ENCODE measurements at regions not wholly inside any gene's neighbourhood (a gene's known extent, or its start where the extent isn't known, plus 50 kb on each side); places are given as distances from the start of the nearest gene placed in this dataset.

- DNase-seq (ENCODE audit: low spot score) = no peak
- in situ Hi-C loops (cut with HindIII; ENCODE audit: low sequenced_read_pairs) = no loop called here
Observed at GRCh38 chr13:106314417-106314816, 221.0 kb downstream of the EFNB2 start.

DNA sequence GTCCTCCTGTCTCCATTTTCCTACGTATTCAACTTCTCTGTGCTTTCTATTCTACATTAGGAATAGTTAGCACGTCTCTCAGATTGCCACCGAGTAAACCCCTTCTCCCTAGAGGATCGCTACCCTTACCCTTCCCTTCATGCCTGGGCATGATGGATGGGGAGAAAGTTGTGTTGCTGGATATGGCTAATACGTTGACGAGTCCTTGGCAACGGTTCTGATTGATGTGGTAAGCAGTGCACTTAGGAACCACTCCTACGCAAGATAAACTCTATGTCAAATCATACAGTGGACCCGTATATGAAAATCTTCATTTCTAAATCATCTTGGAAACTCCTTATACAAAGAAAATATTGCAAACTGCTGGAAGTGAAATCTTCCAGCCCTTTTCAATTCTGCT lies 224.5 kb downstream of the EFNB2 start:
- in situ Hi-C loops (cut with HindIII; ENCODE audit: low sequenced_read_pairs) = no loop called here
- DNase-seq (ENCODE audit: low spot score) = no peak

DNA sequence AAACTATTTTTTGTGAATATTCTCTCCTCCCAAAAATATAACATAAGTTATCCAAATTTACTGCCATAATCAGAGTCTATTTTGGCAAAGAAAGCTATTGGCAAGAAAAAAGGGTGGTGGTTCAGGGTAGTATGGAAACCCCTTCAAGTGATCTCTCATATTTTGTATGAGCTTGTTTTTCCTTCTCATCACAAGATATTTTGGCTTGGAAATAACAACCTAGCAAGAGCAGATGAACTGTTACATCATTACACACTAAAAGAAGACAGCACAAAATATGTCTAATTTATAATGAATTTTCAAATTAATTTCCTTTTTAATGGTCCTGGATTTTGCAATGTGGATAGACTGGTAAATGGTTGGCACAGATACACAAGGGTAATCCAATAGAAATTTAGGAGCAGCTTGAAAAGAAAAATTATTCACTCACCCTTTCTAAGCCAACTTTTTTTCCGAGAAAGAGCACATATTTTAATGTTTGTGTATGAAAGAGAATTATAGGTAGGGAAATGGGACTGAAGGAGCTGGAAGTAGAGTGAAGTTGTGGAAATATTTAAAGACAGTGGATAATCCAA lies 225.1 kb downstream of the EFNB2 start:
- DNase-seq (ENCODE audit: low spot score) = no peak

GRCh38 chr13:106306748-106307277 lies 228.6 kb downstream of the EFNB2 start:
- in situ Hi-C loops (cut with HindIII; ENCODE audit: low sequenced_read_pairs) = no loop called here
- no peak for DNase-seq (ENCODE audit: low spot score)

More for the DNA sequence above, 225.1 kb downstream of the EFNB2 start:
- in situ Hi-C loops (cut with HindIII; ENCODE audit: low sequenced_read_pairs) = no loop called here

GRCh38 chr13:106302843-106303242 lies 232.6 kb downstream of the EFNB2 start:
- in situ Hi-C loops (cut with HindIII; ENCODE audit: low sequenced_read_pairs) = no loop called here
- no peak for DNase-seq (ENCODE audit: low spot score)

GRCh38 chr13:106302011-106302410 lies 233.5 kb downstream of the EFNB2 start:
- in situ Hi-C loops (cut with HindIII; ENCODE audit: low sequenced_read_pairs) = no loop called here
- no peak for DNase-seq (ENCODE audit: low spot score)

GRCh38 chr13:106299621-106300020 lies 235.8 kb downstream of the EFNB2 start:
- DNase-seq (ENCODE audit: low spot score) = no peak
- in situ Hi-C loops (cut with HindIII; ENCODE audit: low sequenced_read_pairs) = no loop called here

GRCh38 chr13:106297283-106297682 lies 238.2 kb downstream of the EFNB2 start:
- in situ Hi-C loops (cut with HindIII; ENCODE audit: low sequenced_read_pairs) = no loop called here
- DNase-seq (ENCODE audit: low spot score) = no peak

DNA sequence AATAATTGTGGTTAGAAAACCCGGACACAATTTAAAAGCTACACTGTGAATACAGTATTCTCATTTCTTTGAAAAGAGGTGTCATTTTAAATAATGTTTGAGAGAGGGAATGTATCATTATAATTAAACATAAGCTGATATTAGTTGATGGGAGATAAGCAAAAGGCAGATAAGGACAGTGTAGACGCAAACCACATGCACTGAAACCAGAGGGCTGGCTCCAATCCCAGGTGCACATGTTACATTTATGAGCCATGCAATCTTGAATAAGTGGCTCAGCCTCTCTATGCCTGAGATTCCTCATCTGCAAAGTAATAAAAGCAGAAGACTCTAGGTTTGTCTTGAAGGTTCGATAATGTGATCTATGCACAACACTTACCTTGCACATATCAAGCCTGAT lies 238.7 kb downstream of the EFNB2 start:
- DNase-seq (ENCODE audit: low spot score) = no peak
- in situ Hi-C loops (cut with HindIII; ENCODE audit: low sequenced_read_pairs) = no loop called here

GRCh38 chr13:106295971-106296370 lies 239.5 kb downstream of the EFNB2 start:
- no peak for DNase-seq (ENCODE audit: low spot score)
- in situ Hi-C loops (cut with HindIII; ENCODE audit: low sequenced_read_pairs) = no loop called here

DNA sequence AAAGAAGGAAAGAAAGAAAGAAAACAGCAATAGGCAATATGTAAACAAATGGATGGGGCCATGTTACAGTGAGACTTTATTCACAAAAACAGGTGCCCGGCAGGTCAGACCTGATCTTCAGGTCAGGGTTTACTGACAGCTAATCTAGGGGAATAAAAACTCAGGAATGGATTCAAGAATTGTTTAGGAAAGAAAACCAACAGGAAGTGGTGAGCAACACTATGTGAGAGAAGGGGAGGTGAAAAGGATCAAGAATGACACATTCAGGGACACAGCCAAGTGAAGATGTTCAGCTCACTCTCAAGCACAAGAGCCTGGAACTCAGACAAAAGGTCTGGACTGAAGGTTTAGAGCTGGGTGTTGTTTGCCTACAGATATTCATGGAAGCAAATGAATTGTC lies 244.5 kb downstream of the EFNB2 start:
- DNase-seq (ENCODE audit: low spot score) = no peak
- in situ Hi-C loops (cut with HindIII; ENCODE audit: low sequenced_read_pairs) = no loop called here

DNA sequence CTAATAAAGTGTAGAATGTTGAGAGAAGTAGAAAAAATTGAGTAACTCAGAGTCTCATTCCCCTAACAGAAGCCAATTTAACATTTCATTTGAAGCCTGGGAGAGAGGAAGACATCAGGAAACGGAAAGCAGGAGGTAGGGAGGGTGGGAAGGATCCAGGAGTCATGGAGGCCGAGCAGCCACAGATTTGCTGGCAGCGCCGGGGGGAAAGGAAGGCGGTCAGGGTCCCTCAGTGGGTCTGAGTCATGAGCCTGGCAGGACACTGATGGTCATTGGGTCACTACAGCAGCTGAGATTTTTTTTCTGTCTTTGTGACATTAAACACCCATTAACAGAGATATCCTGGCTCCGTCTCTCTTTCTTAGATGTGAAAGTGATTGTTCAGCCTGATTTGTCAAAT lies 248.1 kb downstream of the EFNB2 start:
- no peak for DNase-seq (ENCODE audit: low spot score)
- in situ Hi-C loops (cut with HindIII; ENCODE audit: low sequenced_read_pairs) = no loop called here

DNA sequence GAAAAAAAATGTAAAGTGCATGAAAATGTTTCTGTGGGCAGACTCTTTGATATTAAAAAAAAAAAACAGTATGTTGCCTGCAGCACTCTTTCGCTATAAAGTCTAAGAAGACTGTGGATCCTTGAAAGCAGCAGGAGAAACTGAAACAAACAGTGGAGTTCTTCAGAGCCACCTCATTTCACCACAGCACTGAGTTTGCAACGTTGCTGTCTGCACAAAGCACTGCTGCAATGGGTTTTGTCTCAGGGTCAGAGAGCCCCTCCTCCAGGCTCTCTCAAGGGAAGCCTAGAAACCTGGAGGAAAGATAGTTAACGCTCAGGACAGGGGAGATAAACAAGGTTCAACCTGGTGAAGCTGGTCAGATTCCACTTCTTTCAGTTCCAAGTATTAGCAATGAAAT lies 248.7 kb downstream of the EFNB2 start:
- no peak for DNase-seq (ENCODE audit: low spot score)
- in situ Hi-C loops (cut with HindIII; ENCODE audit: low sequenced_read_pairs) = no loop called here

- no peak for DNase-seq (ENCODE audit: low spot score)
- in situ Hi-C loops (cut with HindIII; ENCODE audit: low sequenced_read_pairs) = no loop called here
Observed at GRCh38 chr13:106284358-106284757, 251.1 kb downstream of the EFNB2 start.

- DNase-seq (ENCODE audit: low spot score) = no peak
- in situ Hi-C loops (cut with HindIII; ENCODE audit: low sequenced_read_pairs) = no loop called here
Observed at GRCh38 chr13:106281426-106281825, 254.0 kb downstream of the EFNB2 start.

DNA sequence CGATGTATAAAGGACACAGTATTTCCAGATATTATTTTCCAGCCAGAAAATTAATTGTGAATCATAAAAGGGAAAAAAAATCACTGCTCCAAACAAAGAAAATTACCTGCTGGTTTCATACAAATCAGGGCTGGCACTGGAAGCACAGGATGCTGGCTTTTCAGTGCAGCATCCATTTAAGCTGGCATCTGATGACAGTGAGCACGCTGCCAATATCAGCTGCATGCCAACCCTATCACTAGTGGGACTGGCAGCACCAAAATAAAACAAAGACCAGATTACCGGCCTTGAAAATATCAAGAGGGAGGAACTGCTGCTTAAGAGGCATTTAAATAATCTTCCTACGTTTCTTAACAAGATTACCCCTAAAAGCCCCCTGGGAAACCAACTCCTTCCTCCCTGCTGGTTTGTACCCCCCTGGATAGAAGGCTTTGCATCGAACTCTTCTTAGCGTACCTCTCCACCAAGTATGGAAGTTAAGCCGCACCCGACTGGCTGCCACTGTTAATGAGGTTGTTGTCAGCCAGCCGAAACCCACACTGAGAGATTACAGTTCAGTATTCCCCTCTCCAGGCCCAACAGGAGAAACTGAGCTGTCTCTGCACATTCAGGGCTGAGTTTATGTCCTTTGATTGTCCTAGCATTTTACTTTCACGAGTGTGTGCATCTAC lies 257.8 kb downstream of the EFNB2 start:
- in situ Hi-C loops (cut with HindIII; ENCODE audit: low sequenced_read_pairs) = no loop called here
- peak; percentile 91 for DNase-seq (ENCODE audit: low spot score)

GRCh38 chr13:106276876-106277275 lies 258.6 kb downstream of the EFNB2 start:
- DNase-seq (ENCODE audit: low spot score) = no peak
- in situ Hi-C loops (cut with HindIII; ENCODE audit: low sequenced_read_pairs) = no loop called here

GRCh38 chr13:106275446-106276032 lies 259.9 kb downstream of the EFNB2 start:
- DNase-seq (ENCODE audit: low spot score) = no peak
- in situ Hi-C loops (cut with HindIII; ENCODE audit: low sequenced_read_pairs) = no loop called here

- DNase-seq (ENCODE audit: low spot score) = no peak
- in situ Hi-C loops (cut with HindIII; ENCODE audit: low sequenced_read_pairs) = no loop called here
Observed at GRCh38 chr13:106274551-106275203, 260.8 kb downstream of the EFNB2 start.

GRCh38 chr13:106263801-106264200 lies 271.7 kb downstream of the EFNB2 start:
- DNase-seq (ENCODE audit: low spot score) = no peak
- in situ Hi-C loops (cut with HindIII; ENCODE audit: low sequenced_read_pairs) = no loop called here
